Activated T-cell treated with anti-CD3 and anti-CD28 coated beads, Interleukin-2, amount 50 U/mL, for 4 hours (primary cell): ENCODE measurements at regions not wholly inside any gene's neighbourhood (a gene's known extent, or its start where the extent isn't known, plus 50 kb on each side); places are given as distances from the start of the nearest gene placed in this dataset.

Experiments
- ATAC-seq, 2 donors: fragments of 200-7000 bp; cut with Tn5 transposase; one replicate each; pipeline ENCODE4 v1.10.0; 2021
- DNase-seq: peaks from one replicate; pipeline ENCODE4 v3.0.0-alpha.2; 2020
- H3K27me3 Mint-ChIP-seq: one replicate; pipeline ENCODE4 v1.8.0; 2021; ENCODE audit warnings: low read depth, mixed read lengths
- H3K36me3 Mint-ChIP-seq: one replicate; pipeline ENCODE4 v1.8.0; 2022; ENCODE audit warnings: mixed read lengths; ENCODE audit not compliant: insufficient read depth
- H3K4me1 Mint-ChIP-seq: one replicate; pipeline ENCODE4 v1.8.0; 2021; ENCODE audit warnings: low read depth, mixed read lengths
- H3K4me3 Mint-ChIP-seq: one replicate; pipeline ENCODE4 v1.8.0; 2021; ENCODE audit warnings: mild to moderate bottlenecking, moderate library complexity, mixed read lengths
- H3K9me3 Mint-ChIP-seq: one replicate; pipeline ENCODE4 v1.8.0; 2021; ENCODE audit warnings: mixed read lengths

DNA sequence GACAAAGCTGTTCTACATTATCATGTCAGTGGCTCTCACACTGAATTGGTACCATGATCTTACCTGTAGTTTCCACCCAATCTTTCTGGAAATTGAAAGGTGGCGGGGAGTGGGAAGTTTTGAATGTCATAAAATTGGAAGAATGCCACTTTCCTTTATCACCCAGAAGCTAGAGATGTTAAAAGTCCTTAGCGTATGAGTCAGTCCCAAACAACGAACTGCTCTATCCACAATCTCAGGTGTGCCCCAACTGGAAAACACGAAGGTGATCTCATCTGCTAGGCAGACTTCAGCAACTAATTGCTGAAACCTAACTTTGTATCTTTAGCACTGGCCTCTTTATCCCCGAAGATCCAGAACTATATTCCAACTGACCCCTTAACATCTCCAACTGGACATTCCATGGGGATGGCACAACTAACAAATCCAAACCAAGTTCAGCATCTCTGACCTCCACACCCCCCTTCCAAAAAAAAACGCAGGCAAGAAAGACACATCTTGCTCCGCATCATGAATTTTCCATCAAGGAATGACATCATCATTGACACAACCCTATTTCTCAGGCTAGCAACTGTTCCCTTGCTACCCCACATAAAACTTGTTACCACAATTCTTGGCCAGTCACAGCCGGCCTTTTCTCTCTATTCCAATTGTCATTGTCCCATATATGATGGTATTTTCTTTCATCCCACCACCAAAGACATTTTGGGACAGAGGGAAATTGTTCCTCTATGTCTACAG is 175.4 kb downstream of the KLF12 start:
- Mint-ChIP-seq H3K36me3 (peaks cover 23% of the 10 kb centered on the region), H3K4me3 (no peak overlapping the region), H3K4me1 (peaks cover 42% of the 10 kb centered on the region), H3K9me3 (peaks cover 3% of the 10 kb centered on the region), H3K27me3 (no peaks in the 10 kb centered on the region)
- DNase-seq (no peak), ATAC-seq (no peak)

GRCh38 chr13:73957889-73958288 is 176.3 kb downstream of the KLF12 start:
- DNase-seq (no peak), ATAC-seq (no peak)
- peaks cover 23% of the 10 kb centered on the region for H3K36me3 Mint-ChIP-seq
- peaks cover 3% of the 10 kb centered on the region for H3K9me3 Mint-ChIP-seq
- no peak overlapping the region for H3K4me3 Mint-ChIP-seq
- peaks cover 48% of the 10 kb centered on the region for H3K4me1 Mint-ChIP-seq
- H3K27me3 Mint-ChIP-seq = no peaks in the 10 kb centered on the region

- DNase-seq (no peak), ATAC-seq (no peak)
- peaks cover 54% of the 10 kb centered on the region for H3K4me1 Mint-ChIP-seq
- peaks cover 19% of the 10 kb centered on the region for H3K36me3 Mint-ChIP-seq
- no peak overlapping the region for H3K4me3 Mint-ChIP-seq
- H3K27me3 Mint-ChIP-seq = no peaks in the 10 kb centered on the region
- no peaks in the 10 kb centered on the region for H3K9me3 Mint-ChIP-seq
Measured at GRCh38 chr13:73956795-73957408, 177.3 kb downstream of the KLF12 start.

GRCh38 chr13:73955977-73956500 is 178.2 kb downstream of the KLF12 start:
- H3K9me3 Mint-ChIP-seq = no peaks in the 10 kb centered on the region
- H3K36me3 Mint-ChIP-seq = peaks cover 18% of the 10 kb centered on the region
- no peaks in the 10 kb centered on the region for H3K27me3 Mint-ChIP-seq
- ATAC-seq (no peak), DNase-seq (no peak)
- H3K4me1 Mint-ChIP-seq = peaks cover 59% of the 10 kb centered on the region
- no peak overlapping the region for H3K4me3 Mint-ChIP-seq

DNA sequence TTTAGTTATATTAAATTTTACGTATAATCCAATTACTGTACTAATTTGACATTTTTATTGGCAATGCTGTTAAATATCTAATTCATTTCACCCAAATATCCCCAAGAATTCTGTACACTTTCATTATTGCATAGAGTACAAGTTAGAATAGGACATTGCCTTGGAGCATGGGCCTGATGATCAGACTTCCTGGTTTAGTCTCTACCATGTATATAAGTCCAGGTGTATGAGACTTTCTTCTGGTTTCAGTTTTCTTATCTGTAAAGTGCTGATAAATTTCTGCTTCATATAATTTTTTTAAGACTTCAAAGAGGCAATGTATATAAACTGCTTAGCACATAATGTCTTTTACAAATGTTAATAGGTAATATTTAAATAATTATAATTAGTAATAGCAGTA is 179.4 kb downstream of the KLF12 start:
- peaks cover 16% of the 10 kb centered on the region for H3K36me3 Mint-ChIP-seq
- peaks cover 64% of the 10 kb centered on the region for H3K4me1 Mint-ChIP-seq
- no peaks in the 10 kb centered on the region for H3K9me3 Mint-ChIP-seq
- no peak overlapping the region for H3K4me3 Mint-ChIP-seq
- no peaks in the 10 kb centered on the region for H3K27me3 Mint-ChIP-seq
- DNase-seq (no peak), ATAC-seq (no peak)

GRCh38 chr13:73952648-73953047 is 181.6 kb downstream of the KLF12 start:
- peaks cover 9% of the 10 kb centered on the region for H3K36me3 Mint-ChIP-seq
- no peaks in the 10 kb centered on the region for H3K27me3 Mint-ChIP-seq
- peaks cover 74% of the 10 kb centered on the region for H3K4me1 Mint-ChIP-seq
- no peak overlapping the region for H3K4me3 Mint-ChIP-seq
- DNase-seq (no peak), ATAC-seq (no peak)
- H3K9me3 Mint-ChIP-seq = no peaks in the 10 kb centered on the region

DNA sequence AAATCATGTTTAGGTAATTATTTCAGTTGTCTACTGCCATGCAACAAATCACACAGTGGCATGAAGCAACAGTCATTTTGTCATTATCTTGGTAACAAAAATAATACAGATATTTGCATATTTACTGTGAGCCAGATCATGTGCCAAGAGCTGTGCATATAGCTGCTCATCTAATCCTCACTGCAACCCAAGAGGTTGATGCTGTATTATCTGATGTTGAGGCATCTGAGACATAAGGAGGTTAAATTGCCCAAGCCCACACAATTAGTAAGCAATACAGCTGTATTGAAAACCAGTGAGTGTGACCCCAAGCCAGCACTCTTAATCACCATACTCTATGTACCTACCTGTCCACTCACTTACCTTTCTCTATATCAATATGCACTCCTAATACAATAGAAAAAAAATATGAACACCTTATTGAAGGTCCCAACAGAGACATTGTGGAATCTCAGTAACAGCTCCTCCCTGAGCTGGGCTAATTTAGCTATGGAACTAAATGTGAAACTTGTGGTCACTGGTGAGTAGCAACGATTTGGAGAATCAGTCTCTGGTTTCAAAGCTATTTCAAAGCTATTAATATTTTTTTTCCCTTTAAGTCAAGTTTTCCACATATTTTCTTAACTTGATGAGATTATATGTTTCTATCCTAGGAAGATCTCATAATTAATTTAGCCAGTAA is 185.2 kb downstream of the KLF12 start:
- H3K27me3 Mint-ChIP-seq = no peaks in the 10 kb centered on the region
- peak; percentile 53 to 64 for ATAC-seq
- peaks cover 81% of the 10 kb centered on the region for H3K4me1 Mint-ChIP-seq

GRCh38 chr13:73945871-73946270 is 188.3 kb downstream of the KLF12 start:
- ATAC-seq (no peak), DNase-seq (no peak)
- Mint-ChIP-seq H3K4me1 (peaks cover 80% of the 10 kb centered on the region), H3K9me3 (no peaks in the 10 kb centered on the region), H3K4me3 (no peak overlapping the region), H3K36me3 (peaks cover 12% of the 10 kb centered on the region), H3K27me3 (no peaks in the 10 kb centered on the region)

More for the DNA sequence above, 185.2 kb downstream of the KLF12 start:
- no peak for DNase-seq
- peaks cover 4% of the 10 kb centered on the region for H3K36me3 Mint-ChIP-seq
- H3K9me3 Mint-ChIP-seq = no peaks in the 10 kb centered on the region
- no peak overlapping the region for H3K4me3 Mint-ChIP-seq

DNA sequence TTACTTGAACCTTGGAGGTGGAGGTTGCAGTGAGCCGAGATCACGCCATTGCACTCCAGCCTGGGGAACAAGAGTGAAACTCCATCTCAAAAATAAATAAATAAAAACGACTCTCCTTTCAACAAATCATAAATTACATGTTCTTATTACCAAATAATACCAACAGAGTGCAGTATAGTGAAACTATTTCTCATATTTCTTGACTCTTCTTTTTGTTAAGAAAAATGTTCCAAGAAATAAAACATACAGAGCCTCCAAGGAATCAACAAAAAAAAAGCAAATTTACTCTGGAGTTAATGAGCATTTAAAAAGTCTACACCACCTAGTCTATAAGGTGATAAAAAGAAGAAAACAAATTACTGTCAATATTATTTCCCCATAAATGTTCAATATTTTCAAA is 188.8 kb downstream of the KLF12 start:
- no peak for DNase-seq
- H3K4me1 Mint-ChIP-seq = peaks cover 80% of the 10 kb centered on the region
- no peak overlapping the region for H3K4me3 Mint-ChIP-seq
- no peaks in the 10 kb centered on the region for H3K27me3 Mint-ChIP-seq
- no peaks in the 10 kb centered on the region for H3K9me3 Mint-ChIP-seq
- ATAC-seq = no peak
- H3K36me3 Mint-ChIP-seq = peaks cover 13% of the 10 kb centered on the region

GRCh38 chr13:73943965-73944233 is 190.3 kb downstream of the KLF12 start:
- peaks cover 81% of the 10 kb centered on the region for H3K4me1 Mint-ChIP-seq
- H3K36me3 Mint-ChIP-seq = peaks cover 15% of the 10 kb centered on the region
- DNase-seq (no peak), ATAC-seq (no peak)
- H3K27me3 Mint-ChIP-seq = no peaks in the 10 kb centered on the region
- H3K9me3 Mint-ChIP-seq = no peaks in the 10 kb centered on the region
- peak overlapping the region; percentile 59 for H3K4me3 Mint-ChIP-seq

DNA sequence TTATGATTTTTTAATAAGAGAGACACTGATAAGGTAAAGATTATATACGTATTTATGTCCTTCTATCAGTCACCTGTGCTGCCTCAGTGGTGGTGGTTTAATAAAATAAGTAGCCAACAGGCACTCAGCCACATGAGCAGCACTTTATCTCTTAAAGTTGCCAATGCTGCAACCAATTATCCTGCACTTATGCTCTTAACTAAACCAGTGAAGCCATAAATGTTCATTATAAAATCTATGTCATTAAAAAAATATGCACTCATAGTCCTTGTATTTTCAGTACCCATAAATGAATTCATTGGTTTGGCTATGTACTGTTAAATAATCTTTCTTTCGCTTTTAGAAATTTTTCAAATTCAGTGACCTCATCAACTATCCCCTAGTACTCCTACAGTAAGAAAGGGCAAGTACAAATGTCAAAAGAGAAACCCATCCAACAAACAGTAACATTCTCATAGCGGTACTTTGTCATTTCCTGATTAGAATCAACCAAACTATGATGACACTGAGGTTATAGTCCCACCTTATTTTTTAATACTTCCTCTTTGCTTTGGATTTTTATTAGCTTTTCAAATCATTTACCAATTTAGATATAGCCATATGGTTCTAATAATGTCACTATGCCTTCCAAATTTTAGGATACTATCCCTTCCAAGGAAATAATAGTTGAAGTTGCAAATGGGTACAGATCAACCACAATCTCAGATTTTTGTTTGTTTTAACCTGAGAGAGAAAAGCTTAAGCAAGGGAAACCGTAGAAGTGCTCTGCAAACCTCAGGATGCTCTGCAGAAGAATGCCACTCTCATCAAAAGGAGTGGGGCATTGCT is 190.9 kb downstream of the KLF12 start:
- H3K4me3 Mint-ChIP-seq = peak overlapping the region; percentile 59
- DNase-seq (no peak), ATAC-seq (peak; percentile 91 to 93)
- H3K27me3 Mint-ChIP-seq = no peaks in the 10 kb centered on the region
- H3K36me3 Mint-ChIP-seq = peaks cover 16% of the 10 kb centered on the region
- peaks cover 81% of the 10 kb centered on the region for H3K4me1 Mint-ChIP-seq
- no peaks in the 10 kb centered on the region for H3K9me3 Mint-ChIP-seq

- H3K4me1 Mint-ChIP-seq = peaks cover 80% of the 10 kb centered on the region
- peaks cover 19% of the 10 kb centered on the region for H3K36me3 Mint-ChIP-seq
- ATAC-seq (no peak), DNase-seq (no peak)
- no peaks in the 10 kb centered on the region for H3K9me3 Mint-ChIP-seq
- H3K27me3 Mint-ChIP-seq = no peaks in the 10 kb centered on the region
- no peak overlapping the region for H3K4me3 Mint-ChIP-seq
Measured at GRCh38 chr13:73941752-73942151, 192.5 kb downstream of the KLF12 start.

DNA sequence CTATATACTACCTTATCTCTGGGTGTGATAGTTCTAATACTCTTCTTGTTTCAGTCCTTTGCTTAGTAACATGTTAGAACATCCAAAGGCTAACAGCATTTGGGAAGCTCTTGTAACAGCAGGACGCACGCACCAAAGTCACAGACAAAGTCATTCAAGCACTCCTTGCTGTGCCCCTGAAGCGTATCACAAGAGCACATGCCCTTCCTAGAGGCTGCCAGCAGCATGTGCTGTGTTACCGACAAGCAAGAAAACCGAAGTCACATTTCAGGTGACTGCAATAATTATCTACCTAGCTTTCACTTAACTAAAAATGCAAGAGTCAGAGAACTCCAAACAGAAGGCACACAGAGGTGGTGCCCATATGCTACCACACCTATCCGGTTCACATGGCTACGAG is 194.1 kb downstream of the KLF12 start:
- ATAC-seq = no peak
- H3K4me3 Mint-ChIP-seq = no peak overlapping the region
- H3K36me3 Mint-ChIP-seq = peaks cover 28% of the 10 kb centered on the region
- no peak for DNase-seq
- peaks cover 82% of the 10 kb centered on the region for H3K4me1 Mint-ChIP-seq
- H3K27me3 Mint-ChIP-seq = no peaks in the 10 kb centered on the region
- H3K9me3 Mint-ChIP-seq = no peaks in the 10 kb centered on the region

DNA sequence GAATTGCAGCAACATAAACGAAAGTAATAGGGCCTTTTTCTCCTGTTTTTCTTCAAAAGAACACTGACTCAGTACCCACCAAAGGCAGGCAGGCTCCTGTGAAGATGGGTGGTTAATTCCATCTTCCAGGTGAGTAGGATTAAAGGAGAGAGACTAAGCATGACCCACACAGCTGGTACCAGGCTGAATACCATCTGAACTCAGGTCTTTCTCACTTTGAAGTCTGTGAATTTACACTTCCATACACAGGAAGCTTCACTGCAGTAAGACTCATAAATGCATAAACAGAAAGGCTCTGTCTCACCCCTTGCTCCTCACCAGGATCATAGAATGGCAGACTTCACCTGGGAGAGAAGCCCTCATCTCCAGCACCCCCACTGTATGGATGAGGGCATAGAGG is 194.6 kb downstream of the KLF12 start:
- ATAC-seq = peak; percentile 14 to 51
- H3K4me3 Mint-ChIP-seq = no peak overlapping the region
- DNase-seq = no peak
- H3K9me3 Mint-ChIP-seq = no peaks in the 10 kb centered on the region
- H3K36me3 Mint-ChIP-seq = peaks cover 28% of the 10 kb centered on the region
- H3K27me3 Mint-ChIP-seq = no peaks in the 10 kb centered on the region
- H3K4me1 Mint-ChIP-seq = peaks cover 79% of the 10 kb centered on the region
